ENCODE measurements at regions not wholly inside any gene's neighbourhood (a gene's known extent, or its start where the extent isn't known, plus 50 kb on each side); places are given as distances from the start of the nearest gene placed in this dataset.

GRCh38 chr3:197371591-197372046, 73.2 kb upstream of the DLG1 start:
- TF ChIP-seq CTCF (IDR thresholded peaks at IDR 0.05) = no peak
- no peak for TF ChIP-seq EZH2 (IDR thresholded peaks at IDR 0.05)

Data from neural progenitor cell (in vitro differentiated cells).